ENCODE measurements at regions not wholly inside any gene's neighbourhood (a gene's known extent, or its start where the extent isn't known, plus 50 kb on each side); places are given as distances from the start of the nearest gene placed in this dataset.

DNA sequence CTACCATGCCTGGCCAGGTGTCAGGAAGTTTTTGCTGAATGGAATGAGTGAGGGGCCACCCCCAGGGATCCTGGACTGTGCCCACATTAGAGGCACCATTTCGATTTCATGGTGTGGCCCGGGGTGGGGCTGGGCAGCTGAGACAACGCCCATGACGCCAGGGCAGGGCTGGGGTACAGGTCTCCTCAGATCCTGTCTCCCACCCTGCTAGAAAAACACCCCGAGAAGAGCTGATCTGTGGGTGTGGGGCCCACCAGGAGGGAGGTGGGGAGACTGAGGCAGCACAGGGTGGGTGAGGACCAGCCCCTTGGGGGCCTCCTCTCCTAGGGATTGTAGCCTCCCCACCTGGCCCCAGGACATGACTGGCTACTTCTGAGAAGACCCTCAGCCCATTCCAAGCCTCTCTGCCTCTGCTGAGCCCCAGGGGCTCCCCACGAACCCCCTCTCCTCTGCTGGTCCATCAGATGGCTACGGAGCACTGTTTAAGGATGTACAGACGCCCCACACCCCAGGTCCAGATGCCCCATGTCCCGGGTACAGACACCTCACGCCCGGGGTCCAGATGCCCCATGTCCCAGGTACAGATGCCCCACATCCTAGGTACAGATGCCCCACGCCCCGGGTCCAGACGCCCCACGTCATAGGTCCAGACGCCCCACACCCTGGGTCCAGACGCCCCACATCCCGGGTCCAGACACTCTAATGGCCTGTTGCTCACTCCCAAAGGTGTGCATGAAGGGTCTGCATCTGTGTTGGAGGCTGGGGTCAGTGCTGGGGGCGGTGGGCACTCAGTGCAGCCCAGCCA is 99.4 kb downstream of the MICALL2 start:
- Histone ChIP-seq H2AFZ (no peak overlapping the region), H3K36me3 (ENCODE audit: low read depth) (no peaks in the 10 kb centered on the region), H3K79me2 (ENCODE audit: low read depth) (no peaks in the 10 kb centered on the region), H3K27ac (no peak overlapping the region), H3K4me1 (replicated peaks; ENCODE audit: insufficient read depth) (no peaks in the 10 kb centered on the region), H4K20me1 (ENCODE audit: insufficient read depth) (no peaks in the 10 kb centered on the region), H3K9me2 (ENCODE audit: insufficient read depth) (no peaks in the 10 kb centered on the region), H3K4me2 (no peak overlapping the region), H3K4me3 (no peak overlapping the region), H3K9me3 (ENCODE audit: insufficient read depth, low read depth) (no peaks in the 10 kb centered on the region), H3K27me3 (ENCODE audit: insufficient read depth, low read depth) (peaks cover 53% of the 10 kb centered on the region), H3F3A (ENCODE audit: insufficient read depth, low read depth) (no peaks in the 10 kb centered on the region)
- POLR2A ChIA-PET (ENCODE audit: unreplicated experiment) = no interaction called here
- DNase-seq = no peak
- BruUV-seq (replicated peaks) = no TSS peak
- intact Hi-C loops (cut with micrococcal nuclease; ENCODE audit: unreplicated experiment) = no loop called here
- CTCF ChIA-PET = interaction anchor here (0.7 kb wide), 1 partner anchor 137 kb away, joined by 4 read pairs; no protein-coding TSS in a partner anchor
- no peak for TF ChIP-seq CTCF (conservative IDR thresholded peaks at IDR 0.05)
- TF ChIP-seq EZH2 (IDR thresholded peaks at IDR 0.05; ENCODE audit: low read depth) = no peak

DNA sequence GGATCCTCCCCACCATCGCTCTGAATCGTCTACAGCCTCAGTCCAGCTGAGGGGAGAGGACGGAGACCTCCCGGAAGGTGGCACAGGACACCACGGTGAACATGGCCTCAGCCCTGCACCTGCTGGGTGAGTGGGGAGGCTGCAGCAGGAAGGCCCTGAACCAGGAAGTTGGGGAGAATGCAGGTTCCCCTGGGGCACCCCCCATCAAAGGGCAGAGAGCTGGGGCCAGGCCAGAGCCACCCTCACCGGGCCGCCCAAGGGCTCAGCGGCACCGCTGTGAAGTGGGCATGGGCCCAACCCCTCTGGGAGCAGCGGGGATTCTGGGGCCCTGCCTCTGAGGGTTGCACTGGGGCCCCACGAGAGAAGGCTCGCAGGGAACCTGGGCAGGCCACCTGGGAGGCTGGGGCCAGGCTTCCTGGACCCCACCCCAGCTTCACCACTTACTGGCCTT is 98.7 kb downstream of the MICALL2 start:
- H3K9me3 ChIP-seq (ENCODE audit: insufficient read depth, low read depth) = no peaks in the 10 kb centered on the region
- H2AFZ ChIP-seq = no peak overlapping the region
- H3K4me3 ChIP-seq = no peak overlapping the region
- CTCF ChIA-PET = no interaction called here
- H4K20me1 ChIP-seq (ENCODE audit: insufficient read depth) = no peaks in the 10 kb centered on the region
- no peaks in the 10 kb centered on the region for H3K36me3 ChIP-seq (ENCODE audit: low read depth)
- intact Hi-C loops (cut with micrococcal nuclease; ENCODE audit: unreplicated experiment) = no loop called here
- no peaks in the 10 kb centered on the region for H3K4me1 ChIP-seq (replicated peaks; ENCODE audit: insufficient read depth)
- TF ChIP-seq CTCF (conservative IDR thresholded peaks at IDR 0.05) (no peak), EZH2 (IDR thresholded peaks at IDR 0.05; ENCODE audit: low read depth) (no peak)
- no peak overlapping the region for H3K4me2 ChIP-seq
- no peaks in the 10 kb centered on the region for H3F3A ChIP-seq (ENCODE audit: insufficient read depth, low read depth)
- no peak overlapping the region for H3K27ac ChIP-seq
- no peaks in the 10 kb centered on the region for H3K79me2 ChIP-seq (ENCODE audit: low read depth)
- BruUV-seq (replicated peaks) = no TSS peak
- H3K9me2 ChIP-seq (ENCODE audit: insufficient read depth) = no peaks in the 10 kb centered on the region
- H3K27me3 ChIP-seq (ENCODE audit: insufficient read depth, low read depth) = peaks cover 53% of the 10 kb centered on the region
- DNase-seq = no peak
- POLR2A ChIA-PET (ENCODE audit: unreplicated experiment) = no interaction called here

DNA sequence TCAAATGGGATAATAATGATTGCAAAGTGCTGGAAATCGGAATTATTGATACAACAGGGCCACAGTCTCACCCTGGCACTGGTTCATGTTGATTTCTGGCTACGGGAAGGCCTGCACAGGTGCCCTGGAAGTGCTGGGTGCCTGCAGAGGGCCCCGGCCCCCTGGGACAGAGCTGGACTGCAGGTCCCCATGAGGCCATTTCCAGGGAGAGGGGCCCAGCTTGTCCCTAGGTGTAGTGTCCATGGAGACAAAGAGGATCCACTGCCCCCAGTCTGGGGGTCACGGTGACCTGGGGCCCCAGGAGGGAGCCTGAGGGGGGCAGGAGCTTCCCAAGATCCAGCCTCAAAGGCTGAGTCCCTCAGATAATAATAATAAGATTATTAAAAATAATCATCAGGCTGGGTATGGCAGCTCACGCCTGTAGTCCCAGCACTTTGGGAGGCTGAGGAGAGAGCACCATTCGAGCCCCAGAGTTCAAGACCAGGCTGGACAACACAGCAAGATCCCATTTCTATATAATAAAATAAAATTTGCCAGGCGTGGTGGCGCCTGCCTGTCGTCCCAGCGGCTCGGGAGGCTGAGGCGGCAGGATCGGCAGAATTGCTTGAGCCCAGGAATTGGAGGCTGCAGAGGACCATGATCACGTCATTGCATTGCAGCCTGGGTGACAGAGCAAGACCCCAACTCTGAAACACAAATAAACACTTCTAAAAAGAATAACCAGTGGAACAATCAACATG is 98.1 kb downstream of the MICALL2 start:
- no peaks in the 10 kb centered on the region for H3K9me3 ChIP-seq (ENCODE audit: insufficient read depth, low read depth)
- H3K4me1 ChIP-seq (replicated peaks; ENCODE audit: insufficient read depth) = no peaks in the 10 kb centered on the region
- TF ChIP-seq CTCF (conservative IDR thresholded peaks at IDR 0.05) (no peak), EZH2 (IDR thresholded peaks at IDR 0.05; ENCODE audit: low read depth) (no peak)
- no peak for DNase-seq
- H2AFZ ChIP-seq = no peak overlapping the region
- no peaks in the 10 kb centered on the region for H3K9me2 ChIP-seq (ENCODE audit: insufficient read depth)
- intact Hi-C loops (cut with micrococcal nuclease; ENCODE audit: unreplicated experiment) = no loop called here
- ChIA-PET POLR2A (ENCODE audit: unreplicated experiment) (no interaction called here), CTCF (no interaction called here)
- H3K27ac ChIP-seq = no peak overlapping the region
- H3K4me3 ChIP-seq = no peak overlapping the region
- H3K27me3 ChIP-seq (ENCODE audit: insufficient read depth, low read depth) = peaks cover 53% of the 10 kb centered on the region
- BruUV-seq (replicated peaks) = no TSS peak
- H3K36me3 ChIP-seq (ENCODE audit: low read depth) = no peaks in the 10 kb centered on the region
- no peak overlapping the region for H3K4me2 ChIP-seq
- no peaks in the 10 kb centered on the region for H4K20me1 ChIP-seq (ENCODE audit: insufficient read depth)
- no peaks in the 10 kb centered on the region for H3K79me2 ChIP-seq (ENCODE audit: low read depth)
- no peaks in the 10 kb centered on the region for H3F3A ChIP-seq (ENCODE audit: insufficient read depth, low read depth)

Data from PC-9 (cell line).